ENCODE measurements at regions not wholly inside any gene's neighbourhood (a gene's known extent, or its start where the extent isn't known, plus 50 kb on each side); places are given as distances from the start of the nearest gene placed in this dataset.
A peak's percentile ranks its signal among the peaks of the same experiment; 100 is the strongest.

DNA sequence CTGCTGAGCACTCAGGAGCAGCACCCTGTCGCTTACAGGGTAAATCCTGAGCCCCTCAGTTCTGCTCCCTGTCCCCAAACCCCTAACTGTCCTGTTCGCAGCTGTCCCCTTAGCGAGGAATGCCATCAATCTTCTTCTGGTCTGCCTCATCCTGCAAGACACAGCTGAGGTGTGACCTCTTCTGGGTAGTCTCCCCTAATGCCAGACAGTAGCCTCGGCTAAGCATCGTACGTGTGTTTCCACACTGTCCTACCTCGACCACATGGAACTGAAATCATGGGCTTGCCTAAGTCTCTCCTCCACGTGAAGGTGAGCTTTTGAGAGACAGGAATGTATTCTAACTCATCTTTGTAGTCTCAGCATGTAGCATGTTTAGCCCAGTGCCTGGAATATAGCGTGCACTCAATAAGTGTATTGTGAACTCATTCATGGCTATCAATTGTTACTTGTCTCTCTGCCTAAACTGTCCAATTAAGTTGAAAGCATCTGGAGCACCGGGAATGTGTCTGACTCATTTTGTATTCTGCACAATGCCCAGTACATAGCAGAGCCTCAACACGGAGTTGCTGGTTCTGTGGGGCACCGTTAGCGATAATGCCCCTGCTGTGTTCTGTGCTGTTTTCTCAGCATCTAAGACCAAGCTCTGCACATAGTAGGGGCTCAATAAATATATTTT lies 90.2 kb downstream of the HES1 start:
- no peak for DNase-seq (ENCODE audit: low spot score, unreplicated experiment)
- H3K27me3 Mint-ChIP-seq: peaks cover 20% of the 10 kb centered on the region
- TF ChIP-seq, protein P1, sequence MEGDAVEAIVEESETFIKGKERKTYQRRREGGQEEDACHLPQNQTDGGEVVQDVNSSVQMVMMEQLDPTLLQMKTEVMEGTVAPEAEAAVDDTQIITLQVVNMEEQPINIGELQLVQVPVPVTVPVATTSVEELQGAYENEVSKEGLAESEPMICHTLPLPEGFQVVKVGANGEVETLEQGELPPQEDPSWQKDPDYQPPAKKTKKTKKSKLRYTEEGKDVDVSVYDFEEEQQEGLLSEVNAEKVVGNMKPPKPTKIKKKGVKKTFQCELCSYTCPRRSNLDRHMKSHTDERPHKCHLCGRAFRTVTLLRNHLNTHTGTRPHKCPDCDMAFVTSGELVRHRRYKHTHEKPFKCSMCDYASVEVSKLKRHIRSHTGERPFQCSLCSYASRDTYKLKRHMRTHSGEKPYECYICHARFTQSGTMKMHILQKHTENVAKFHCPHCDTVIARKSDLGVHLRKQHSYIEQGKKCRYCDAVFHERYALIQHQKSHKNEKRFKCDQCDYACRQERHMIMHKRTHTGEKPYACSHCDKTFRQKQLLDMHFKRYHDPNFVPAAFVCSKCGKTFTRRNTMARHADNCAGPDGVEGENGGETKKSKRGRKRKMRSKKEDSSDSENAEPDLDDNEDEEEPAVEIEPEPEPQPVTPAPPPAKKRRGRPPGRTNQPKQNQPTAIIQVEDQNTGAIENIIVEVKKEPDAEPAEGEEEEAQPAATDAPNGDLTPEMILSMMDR (IDR thresholded peaks at IDR 0.05; ENCODE audit: unreplicated experiment): no peak
- H3K4me1 Mint-ChIP-seq (ENCODE audit: low read depth): peaks cover 10% of the 10 kb centered on the region
- H3K9me3 Mint-ChIP-seq (ENCODE audit: low read depth): peaks cover 6% of the 10 kb centered on the region
- no peak overlapping the region for H3K4me3 Mint-ChIP-seq (ENCODE audit: low read depth)
- H3K36me3 Mint-ChIP-seq (ENCODE audit: insufficient read depth): peaks cover 2% of the 10 kb centered on the region
- no peak overlapping the region for H3K27ac Mint-ChIP-seq

DNA sequence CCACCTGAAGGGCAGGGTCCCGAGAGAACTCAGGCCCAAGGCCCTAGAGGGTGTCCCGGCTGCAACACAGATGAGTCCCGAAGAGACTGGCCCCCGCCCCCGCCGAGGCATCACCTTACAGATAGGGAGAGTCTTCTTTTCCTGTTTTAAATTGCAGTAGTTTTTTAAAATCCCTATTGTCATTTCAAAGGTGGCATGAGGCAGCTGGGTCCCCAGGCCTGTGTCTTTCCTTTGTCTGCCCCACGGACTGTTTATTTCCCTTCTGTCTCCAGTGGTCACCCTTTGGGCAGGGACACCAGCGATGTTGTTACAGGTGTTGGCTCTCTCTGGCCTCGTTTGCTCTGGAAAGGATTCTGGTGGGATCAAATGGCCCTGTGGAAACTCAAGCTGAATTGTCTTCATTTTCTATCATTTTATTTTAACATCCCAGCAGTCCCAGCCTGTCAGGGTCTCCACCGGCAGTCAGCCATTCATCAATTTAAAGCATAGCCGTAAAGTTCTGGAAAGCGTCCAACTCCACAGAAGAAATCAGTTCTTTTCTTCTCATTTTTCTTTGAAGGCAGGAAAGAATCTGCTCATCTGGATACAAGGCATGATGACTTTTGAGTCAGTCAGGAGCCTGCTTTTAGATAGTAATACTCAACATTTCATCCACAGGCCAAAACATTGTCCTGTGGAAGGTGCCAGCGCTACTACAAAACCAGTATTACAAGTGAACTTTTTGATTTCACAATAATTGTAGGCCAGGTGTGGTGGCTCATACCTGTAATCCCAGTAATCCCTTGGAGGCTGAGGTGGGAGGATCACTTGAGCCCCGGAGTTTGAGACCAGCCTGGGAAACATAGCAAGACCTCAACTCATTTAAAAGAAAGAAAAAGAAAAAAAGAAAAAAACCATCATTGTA lies 96.2 kb downstream of the HES1 start:
- peaks cover 1% of the 10 kb centered on the region for H3K36me3 Mint-ChIP-seq (ENCODE audit: insufficient read depth)
- no peak overlapping the region for H3K4me3 Mint-ChIP-seq (ENCODE audit: low read depth)
- peaks cover 1% of the 10 kb centered on the region for H3K9me3 Mint-ChIP-seq (ENCODE audit: low read depth)
- H3K27me3 Mint-ChIP-seq: no peaks in the 10 kb centered on the region
- DNase-seq (ENCODE audit: low spot score, unreplicated experiment): no peak
- H3K27ac Mint-ChIP-seq: peak overlapping the region; percentile 78
- TF ChIP-seq, protein P1 (IDR thresholded peaks at IDR 0.05; ENCODE audit: unreplicated experiment): no peak
- peaks cover 6% of the 10 kb centered on the region for H3K4me1 Mint-ChIP-seq (ENCODE audit: low read depth)

DNA sequence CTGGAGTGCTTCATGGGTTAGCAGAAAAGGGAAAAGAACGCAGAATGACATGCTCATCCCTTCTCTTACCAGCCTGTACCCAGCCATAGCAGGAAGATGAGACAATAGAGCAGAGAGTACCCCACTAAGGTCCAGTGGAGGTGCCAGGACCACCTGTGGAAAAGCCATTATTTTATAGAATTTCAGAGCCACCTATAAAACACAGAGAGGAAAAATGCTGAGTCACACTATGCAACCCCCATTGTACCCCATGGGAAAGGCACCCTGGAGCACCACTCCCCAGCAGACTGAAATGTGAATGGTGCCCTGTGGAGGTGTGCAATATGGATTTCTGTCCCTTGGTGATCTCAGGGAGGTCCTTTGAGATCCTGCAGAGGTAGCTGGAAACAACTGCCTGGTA lies 97.2 kb downstream of the HES1 start:
- Mint-ChIP-seq H3K4me3 (ENCODE audit: low read depth) (no peak overlapping the region), H3K27ac (no peak overlapping the region), H3K4me1 (ENCODE audit: low read depth) (peaks cover 6% of the 10 kb centered on the region), H3K36me3 (ENCODE audit: insufficient read depth) (no peaks in the 10 kb centered on the region), H3K9me3 (ENCODE audit: low read depth) (no peaks in the 10 kb centered on the region), H3K27me3 (no peaks in the 10 kb centered on the region)
- TF ChIP-seq, protein P1 (IDR thresholded peaks at IDR 0.05; ENCODE audit: unreplicated experiment): no peak
- DNase-seq (ENCODE audit: low spot score, unreplicated experiment): no peak

DNA sequence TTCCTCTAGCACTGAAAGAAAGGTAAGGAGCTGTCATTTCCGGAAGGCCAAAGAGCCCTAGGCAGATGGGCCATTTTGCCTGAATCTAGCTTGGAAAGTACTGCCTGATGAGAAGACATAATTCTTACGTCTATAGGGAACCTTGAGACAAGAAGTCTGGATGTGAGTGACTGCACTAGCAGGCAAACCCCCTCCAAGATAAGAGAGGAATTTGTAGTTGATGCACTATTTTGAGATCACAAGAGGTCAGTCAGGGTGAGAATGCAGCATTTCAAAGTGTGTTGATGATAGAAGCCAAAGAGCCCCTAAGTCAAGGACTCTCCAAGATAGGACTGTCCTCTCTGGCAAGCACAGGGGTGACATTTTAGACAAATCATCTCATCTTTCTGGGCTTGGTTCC lies 99.2 kb downstream of the HES1 start:
- no peaks in the 10 kb centered on the region for H3K36me3 Mint-ChIP-seq (ENCODE audit: insufficient read depth)
- no peak overlapping the region for H3K4me3 Mint-ChIP-seq (ENCODE audit: low read depth)
- no peak for DNase-seq (ENCODE audit: low spot score, unreplicated experiment)
- TF ChIP-seq, protein P1 (IDR thresholded peaks at IDR 0.05; ENCODE audit: unreplicated experiment): no peak
- H3K9me3 Mint-ChIP-seq (ENCODE audit: low read depth): no peaks in the 10 kb centered on the region
- no peaks in the 10 kb centered on the region for H3K27me3 Mint-ChIP-seq
- H3K27ac Mint-ChIP-seq: no peak overlapping the region
- peaks cover 8% of the 10 kb centered on the region for H3K4me1 Mint-ChIP-seq (ENCODE audit: low read depth)

DNA sequence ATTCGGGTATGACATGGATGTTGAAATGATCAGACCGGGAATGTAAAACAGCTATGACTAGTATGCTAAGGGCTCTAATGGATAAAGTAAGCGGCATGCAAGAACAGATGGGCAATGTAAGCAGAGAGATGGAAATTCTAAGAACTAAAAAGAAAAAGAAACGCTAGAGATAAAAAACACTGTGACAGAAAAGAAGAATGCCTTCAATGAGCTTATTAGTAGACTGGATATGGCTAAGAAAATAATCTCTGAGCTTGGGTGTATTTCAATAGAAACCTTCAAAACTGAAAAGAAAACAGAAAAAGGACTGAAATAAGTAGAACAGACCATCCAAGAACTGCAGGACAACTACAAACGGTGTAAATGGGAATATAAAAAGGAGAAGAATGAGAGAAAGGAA lies 101.2 kb downstream of the HES1 start:
- Mint-ChIP-seq H3K4me3 (ENCODE audit: low read depth) (no peak overlapping the region), H3K4me1 (ENCODE audit: low read depth) (peaks cover 12% of the 10 kb centered on the region), H3K36me3 (ENCODE audit: insufficient read depth) (no peaks in the 10 kb centered on the region), H3K27ac (no peak overlapping the region), H3K27me3 (no peaks in the 10 kb centered on the region), H3K9me3 (ENCODE audit: low read depth) (no peaks in the 10 kb centered on the region)
- DNase-seq (ENCODE audit: low spot score, unreplicated experiment): no peak
- TF ChIP-seq, protein P1 (IDR thresholded peaks at IDR 0.05; ENCODE audit: unreplicated experiment): no peak

Measured in progenitor cell of endocrine pancreas (in vitro differentiated cells).